CD4-positive, alpha-beta T cell treated with Interleukin-15 for 4 hours (primary cell): ENCODE measurements at regions not wholly inside any gene's neighbourhood (a gene's known extent, or its start where the extent isn't known, plus 50 kb on each side); places are given as distances from the start of the nearest gene placed in this dataset.

Experiments
- DNase-seq: peaks from one replicate; pipeline ENCODE4 v3.0.0-alpha.2; 2020; ENCODE audit warnings: low spot score

DNA sequence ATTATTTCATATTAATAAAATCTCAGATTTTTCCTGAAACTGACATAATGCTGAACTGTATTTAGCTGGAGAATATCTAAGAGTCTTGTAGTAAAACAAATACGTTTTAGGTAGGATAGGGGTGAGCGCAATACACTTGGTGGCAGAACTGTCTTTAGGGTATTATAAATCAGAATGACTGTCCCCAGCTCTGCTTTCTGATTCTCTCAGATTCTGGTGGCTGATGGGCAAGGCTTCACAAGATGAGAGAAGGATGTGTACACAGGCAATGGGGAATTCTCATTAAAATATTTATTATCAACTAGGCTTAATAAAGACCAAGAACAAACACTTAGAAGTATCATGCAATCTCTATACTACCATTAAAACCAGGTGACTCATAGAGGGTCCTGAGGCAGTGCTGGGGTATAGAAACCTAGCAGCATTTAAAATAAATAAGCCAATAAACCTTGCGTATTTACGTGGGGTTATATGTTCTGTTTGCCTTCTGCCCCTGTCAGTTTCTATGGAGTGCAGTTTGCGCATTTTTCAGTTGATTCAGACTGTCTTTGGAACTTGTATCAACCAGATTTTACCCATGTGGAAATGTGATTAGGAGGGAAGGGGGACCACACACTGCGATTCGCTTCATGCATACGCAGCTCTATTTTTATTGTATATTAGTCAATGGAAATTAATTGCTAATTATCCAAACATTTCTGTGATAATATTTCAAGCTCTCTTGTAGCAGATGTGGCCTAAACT is 1150.7 kb upstream of the WWC1 start:
- DNase-seq = no peak

DNA sequence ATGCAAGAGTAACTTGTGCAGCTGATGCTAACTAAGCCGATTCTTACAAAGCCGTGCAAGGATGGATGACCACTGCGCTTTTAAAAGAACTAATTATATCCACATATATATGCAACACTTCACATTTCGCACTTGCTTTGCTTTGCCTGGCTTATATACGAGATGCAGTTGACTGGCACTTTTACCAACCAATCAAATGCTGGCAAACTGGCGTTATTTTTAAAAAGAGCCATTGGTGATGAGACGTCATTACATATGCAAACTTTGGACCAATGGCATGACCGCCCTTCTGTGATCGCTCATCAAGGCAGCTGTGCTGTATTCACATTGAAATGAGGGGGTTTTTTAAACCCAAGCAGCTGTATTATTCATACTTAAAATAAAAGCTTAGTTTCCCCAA is 1147.7 kb upstream of the WWC1 start:
- no peak for DNase-seq

DNA sequence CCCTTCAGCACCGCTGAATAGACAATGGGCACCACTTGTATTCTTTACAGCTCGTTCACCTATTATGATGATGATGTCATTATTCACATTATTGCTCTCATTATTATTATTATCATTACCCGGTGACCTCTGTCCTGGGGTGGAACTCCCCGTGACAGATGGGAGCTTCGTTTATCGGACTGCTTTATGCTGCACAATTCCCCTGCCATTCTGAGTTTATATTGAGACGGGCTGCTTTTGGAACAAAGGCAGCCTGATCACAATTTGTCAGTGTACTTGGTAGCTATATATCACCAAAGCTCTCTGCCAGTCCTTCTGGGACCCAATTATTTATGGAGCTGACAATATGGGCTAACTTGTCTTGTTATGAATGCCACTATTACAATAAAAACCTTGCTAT is 1145.6 kb upstream of the WWC1 start:
- DNase-seq = no peak

DNA sequence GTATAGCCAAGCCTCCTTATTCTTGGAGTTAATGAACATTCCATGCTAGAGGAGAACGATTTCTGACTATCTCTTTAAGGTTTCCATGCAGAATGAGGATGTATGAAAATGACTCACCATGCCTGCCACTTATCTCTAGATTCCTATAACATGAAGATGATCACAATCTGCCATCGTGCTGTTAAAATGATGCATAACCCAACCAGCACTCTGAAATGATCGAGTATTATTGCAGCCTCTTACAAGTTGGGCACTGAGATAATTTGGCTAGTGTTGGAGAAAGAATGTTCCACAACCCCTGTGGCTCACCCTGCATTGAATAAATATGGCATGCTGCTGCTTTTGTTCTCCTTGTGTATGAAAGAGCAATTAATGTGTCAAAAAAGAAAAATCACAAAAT is 1143.6 kb upstream of the WWC1 start:
- no peak for DNase-seq

DNA sequence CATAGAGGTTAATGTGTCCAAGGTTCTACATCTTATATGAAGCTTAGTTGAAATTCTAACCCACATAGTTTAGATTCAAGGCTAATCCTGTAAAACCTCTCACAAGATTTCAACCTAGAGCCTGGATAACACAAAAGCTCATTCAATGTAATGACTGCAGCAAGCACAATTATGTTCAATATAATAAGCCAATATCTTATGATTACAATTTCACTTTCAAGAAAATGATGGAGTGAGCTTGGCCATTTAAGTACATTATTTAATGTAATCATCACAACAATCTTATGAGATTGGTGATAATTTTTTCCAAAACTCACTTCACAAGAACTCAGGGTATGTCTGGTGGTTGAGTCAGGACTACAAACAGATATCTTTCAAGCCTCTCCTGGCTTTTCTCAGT is 1140.8 kb upstream of the WWC1 start:
- no peak for DNase-seq

DNA sequence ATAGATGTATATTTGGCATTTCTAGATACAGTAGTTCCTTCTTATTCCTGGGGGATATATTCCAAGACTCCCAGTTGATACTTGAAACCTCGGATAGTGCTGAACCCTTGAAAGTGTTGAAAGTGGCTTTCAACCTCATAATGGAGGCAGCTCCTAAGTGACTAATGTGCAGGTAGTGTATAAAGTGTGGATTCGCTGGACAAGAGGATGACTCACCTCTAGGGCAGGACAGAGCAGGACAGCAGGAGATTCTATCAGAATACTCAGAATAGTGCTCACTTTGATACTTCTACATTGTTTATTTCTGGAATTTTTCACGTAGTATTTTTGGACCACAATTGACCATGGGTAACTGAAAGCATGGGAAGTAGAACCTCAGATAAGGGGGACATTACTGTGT is 1138.9 kb upstream of the WWC1 start:
- DNase-seq = no peak

DNA sequence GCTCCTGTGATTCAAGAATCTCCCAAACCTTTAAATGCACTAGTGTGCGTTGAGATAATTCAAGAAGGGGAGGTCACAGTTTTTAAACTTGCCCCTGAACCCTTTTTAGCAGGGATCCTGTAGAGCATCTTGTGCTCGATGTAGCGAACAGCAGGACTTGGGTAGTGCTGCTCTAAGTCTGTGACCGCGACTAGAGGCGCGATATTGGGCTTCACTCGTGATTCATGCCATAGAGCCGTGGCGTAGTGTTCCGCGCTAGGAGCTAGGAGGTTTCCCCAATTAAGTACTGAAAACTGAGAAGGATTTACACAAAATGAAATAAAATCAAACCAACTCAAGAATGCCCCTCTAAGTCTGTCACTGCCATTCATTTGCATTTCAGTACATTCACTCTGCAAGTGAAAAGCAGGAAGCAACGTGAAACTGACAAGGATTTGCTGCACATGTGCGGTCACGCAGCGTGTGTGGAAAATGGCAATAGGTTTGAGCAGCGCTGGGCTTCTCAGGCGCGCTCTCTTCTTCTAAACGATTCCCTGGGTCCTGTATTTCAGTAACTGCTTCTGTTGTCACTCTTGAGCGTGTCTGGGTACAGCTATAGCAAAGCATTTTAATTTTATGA is 1135.9 kb upstream of the WWC1 start:
- no peak for DNase-seq

DNA sequence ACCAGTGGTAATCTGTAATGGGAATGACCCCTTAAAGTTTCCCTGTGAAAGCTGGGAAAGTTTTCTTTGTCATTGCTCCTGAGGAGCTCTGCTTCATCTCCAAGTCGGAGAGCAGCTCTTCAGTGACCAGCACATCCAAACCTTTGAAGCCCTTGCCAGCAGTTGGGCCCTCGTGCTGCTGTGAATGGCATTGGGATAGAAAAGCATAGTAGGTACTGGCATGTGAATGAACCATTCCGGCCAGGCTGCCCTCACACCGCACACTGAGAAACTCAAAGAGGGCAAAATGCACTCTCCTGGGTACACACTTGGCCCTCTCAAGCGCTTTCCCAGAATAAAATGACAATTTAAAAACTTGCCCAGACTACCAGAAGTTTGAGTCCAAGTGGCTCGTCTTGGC is 1135.0 kb upstream of the WWC1 start:
- no peak for DNase-seq

DNA sequence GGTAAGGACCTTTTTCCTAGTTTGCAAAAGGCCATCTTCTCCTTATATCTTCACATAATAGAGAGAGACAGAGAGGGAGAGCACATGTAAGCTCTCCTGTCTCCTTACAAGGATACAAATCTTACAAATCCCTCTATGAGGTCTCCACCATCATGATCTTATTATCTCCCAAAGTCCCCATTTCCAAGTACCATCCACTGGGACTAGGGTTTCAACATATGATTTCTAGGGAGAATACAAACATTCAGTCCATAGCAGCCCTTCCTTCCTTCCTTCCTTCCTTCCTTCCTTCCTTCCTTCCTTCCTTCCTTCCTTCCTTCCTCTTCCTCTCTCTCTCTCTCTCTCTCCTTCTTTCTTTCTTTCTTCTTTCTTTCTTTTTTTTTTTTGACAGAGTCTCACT is 1132.9 kb upstream of the WWC1 start:
- DNase-seq = no peak

DNA sequence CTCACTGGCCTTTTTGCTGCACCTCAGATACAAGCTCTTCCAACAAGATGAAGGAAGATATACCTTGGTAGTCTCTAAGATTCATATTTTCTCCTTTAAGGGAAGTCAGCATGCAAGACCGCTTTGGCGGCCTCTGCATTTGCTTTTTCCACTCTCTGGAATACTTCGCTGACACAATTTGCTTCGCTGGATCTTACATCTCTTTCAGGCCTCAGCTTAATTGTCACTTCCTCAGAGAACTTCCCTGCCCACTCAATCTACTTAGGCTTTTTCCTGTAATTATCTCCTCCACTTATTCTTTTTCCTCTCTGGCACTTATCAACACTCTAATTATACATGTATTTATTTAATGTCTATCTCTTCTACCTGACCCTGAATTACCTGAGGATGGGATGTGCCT is 1131.1 kb upstream of the WWC1 start:
- no peak for DNase-seq

DNA sequence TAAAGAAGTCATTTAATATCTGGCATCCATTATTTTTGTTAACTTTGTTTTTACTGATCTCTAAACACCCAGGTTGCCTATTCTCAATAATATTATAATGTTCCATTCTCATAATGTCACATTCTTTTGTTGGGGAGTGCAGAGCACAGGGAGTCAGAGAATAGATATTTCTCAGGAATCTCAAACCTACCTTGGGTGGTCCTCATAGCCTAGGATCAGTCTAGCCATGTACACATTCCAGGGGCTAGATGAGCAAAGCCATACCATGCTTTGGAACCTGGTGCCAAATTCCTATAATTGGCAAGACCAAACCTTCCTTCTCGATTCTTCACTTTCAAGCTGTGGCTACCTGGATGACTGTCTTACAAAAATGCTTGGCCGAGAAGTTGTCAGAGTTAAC is 1124.7 kb upstream of the WWC1 start:
- no peak for DNase-seq

DNA sequence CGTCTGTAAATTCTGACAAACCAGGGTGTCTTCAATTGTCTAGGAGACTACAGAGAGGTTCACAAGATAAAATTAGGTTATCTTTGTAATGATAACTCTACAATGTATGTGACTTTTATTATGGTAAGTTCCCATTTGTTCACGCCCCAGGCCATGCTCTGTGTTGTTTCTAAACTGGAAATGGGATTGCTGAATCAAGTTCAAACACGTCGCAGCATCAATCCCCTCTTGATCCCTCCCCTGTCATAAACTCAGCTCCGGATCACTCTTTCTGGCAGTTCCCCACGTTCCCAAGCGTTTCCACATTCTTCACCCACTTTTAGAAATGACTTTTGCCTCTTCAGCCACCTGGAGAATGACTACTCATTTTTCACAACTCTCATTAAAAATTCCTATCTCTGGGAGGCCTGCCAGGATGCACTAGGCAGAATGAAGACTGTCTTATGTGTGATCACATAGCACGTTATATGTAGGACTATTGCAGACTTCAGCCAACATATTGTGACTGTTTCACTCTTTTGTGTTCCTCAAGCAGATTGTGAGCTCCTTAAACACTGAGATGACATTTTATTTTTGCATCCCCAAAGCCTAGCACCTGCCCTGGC is 1124.2 kb upstream of the WWC1 start:
- DNase-seq = no peak

DNA sequence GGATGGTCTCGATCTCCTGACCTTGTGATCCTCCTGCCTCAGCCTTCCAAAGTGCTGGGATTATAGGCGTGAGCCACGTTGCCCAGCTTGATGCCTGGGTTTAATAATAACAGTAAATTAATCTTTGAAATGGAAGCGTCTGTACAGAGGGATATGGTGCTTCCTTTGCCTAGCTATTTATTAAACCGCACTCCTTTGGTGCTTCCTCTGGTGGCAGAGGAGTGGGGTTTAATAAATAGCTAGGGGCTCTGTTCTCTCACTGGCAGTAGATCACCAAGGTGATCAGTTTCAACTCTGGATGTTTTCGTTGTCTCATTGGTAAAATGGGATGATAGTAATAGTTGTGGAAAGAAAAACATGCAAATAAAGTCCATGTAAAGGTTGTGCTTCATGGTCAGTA is 1122.5 kb upstream of the WWC1 start:
- no peak for DNase-seq

DNA sequence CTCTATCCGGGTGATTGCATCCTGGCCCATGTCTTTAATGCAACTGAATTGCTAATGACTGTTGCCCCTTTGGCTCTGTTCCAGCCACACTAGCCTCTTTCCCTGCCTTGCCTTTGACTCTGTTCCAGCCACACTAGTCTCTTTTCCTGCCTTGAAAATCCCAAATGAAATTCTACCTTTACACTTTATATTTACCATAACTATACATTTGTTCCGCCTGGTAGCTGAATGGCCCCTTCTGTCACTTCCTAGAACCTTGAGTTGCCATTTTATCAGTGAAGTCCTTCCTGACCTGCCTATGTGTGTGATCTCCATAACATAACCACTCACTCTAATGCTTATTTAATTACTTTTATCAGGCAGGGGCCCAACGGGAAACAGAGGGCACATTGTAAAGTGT is 1120.4 kb upstream of the WWC1 start:
- no peak for DNase-seq

DNA sequence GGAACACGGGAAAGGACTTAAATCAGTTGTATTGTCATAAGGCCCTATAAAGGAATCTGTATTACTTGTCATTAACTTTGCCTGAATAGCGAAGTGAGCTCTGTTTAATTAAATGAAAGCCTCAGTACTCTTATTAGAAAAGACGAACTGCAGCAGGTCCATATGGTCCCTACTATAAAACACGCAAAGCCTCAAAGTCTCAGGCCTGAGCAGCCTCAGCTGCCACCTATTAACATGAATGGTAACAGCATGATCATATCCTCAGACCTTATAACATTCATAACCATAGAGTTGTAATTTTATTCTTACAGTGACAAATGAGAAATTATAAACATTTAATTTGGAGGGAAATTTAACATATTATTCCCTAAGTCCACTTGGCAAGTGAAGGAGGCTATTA is 1113.7 kb upstream of the WWC1 start:
- DNase-seq = no peak

DNA sequence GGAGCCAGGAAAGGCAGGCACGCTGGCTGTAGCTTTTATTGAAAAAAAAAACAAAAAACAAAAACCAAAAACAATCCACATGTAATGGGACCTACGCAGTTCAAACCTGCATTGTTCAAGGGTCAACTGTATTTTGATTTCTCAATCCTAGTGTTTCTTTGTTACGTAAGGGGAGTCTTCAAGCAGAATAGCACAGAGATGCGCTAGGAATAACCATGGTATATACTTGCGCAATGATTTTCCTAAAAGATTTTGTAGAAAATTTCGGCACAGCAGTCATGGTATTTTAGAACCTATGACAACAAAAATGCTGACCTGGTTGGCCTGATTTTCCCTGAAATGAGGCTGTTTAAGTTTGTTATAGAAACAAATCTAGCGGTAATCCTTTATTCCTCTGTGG is 1110.5 kb upstream of the WWC1 start:
- no peak for DNase-seq

DNA sequence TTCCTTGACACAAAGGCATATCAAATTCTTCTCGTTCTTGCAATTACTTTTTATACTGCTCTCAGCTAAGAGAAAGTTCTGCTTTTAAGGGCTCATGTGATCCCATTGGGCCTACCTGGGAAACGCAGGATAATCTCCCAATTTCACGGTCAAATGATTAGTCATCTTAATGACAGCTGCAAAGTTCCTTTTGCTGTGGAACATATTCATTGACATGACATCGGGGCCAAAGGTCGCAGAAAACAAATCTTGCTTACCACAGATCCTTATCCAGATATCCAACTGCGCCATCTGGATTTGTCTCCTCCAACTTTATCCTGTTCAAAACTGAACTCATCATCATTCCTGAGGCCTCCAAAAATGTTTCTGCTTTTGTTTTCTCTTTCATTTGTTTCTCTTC is 1085.6 kb upstream of the WWC1 start:
- no peak for DNase-seq

DNA sequence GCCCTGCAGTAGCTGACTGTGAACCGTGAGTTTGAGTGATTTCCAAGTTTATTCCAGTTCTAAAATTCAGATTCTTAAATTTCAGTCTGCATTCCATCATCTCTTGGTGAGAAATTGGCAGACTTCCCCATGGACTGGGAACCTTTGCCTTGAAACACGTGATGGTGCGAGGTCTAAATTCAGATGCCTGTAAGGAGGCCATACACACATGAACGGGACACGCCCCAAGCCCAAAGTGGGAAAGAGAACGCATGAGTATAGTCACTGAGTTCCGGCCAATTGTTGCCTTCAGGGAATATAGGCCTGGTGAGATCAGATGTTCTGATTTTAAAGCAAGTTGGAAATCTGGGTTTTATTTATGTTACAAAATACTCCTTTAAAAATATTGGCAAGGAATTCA is 1084.4 kb upstream of the WWC1 start:
- no peak for DNase-seq

DNA sequence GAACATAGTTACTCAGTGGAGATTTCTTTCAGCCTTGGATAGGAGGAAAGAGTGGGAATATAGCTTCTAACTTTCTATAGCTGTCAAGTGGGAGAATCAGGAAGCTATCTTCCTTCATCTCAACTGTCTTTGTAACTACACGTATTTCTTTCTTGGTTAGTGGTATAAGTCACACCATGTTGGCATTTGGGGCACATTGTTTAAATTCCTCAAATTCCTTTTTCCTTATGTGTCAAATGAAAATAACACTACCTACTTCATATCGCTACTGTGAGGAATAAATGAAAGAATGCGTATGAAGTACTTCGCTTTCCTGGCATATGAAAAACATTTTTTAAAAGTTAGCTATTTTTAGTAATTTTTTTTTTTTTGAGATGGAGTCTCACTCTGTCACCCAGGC is 1082.5 kb upstream of the WWC1 start:
- no peak for DNase-seq

DNA sequence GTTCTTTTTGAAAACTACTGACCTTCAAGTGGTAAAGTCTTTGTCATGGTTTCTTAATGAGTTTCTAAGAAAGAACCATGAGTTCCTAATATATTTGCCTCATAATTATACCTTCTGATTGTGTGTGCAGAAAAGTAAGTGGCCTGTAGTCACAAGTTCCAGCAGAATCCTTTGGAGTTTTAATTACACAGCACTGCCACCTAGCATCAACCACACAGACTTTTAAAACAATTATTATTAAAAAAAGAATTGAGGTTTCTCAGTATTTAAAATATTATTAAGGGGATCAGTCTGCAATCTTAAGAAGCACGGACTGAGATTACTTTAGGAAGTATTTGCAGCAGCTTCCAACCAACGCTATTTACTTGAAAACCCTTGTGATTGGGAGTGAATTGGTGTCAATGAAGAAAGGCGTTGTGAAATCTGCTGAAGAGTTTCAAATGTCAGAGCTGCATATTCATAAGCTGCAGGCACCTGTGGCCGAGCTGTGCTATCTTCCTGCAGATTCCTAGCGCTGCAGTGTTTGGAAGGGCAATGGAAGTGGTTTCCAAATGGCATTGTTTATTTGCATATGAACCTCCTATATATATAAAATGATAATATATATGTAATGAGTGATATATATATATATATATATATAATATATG is 1074.2 kb upstream of the WWC1 start:
- DNase-seq = no peak

DNA sequence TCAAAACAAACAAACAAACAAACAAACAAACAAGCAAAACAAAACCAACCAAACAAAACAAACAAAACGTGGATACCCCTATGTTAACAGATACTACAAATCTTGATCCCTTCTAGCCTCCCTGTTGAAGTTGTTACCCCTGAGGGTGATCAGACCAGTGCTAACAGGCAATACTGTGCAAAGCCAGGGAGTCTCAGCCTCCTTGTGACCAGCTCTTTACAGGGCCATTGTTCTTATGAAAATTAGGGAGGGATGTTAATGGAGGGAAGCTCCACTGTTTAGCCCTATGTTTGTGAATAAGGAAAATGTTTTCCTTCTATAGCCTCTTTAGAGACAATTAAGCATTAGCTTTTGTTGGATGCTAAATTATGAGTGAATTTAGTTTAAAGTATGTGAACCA is 1072.1 kb upstream of the WWC1 start:
- no peak for DNase-seq

DNA sequence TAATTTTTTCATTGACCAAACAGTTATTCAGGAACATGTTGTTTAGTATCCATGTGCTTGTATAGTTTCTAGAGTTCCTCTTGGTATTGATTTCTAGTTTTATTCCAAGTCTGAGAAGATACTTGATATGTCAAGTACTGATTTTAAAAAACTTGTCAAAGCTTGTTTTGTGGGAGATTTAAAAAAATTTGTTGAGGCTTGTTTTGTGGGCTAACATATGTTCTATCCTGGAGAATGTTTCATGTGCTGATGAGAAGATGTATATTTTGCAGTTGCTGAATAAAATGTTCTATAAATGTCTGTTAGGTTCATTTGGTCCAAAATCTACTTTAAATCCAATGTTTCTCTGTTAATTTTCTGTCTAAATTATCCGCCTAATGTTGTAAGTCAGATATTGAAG is 1065.1 kb upstream of the WWC1 start:
- DNase-seq = no peak

DNA sequence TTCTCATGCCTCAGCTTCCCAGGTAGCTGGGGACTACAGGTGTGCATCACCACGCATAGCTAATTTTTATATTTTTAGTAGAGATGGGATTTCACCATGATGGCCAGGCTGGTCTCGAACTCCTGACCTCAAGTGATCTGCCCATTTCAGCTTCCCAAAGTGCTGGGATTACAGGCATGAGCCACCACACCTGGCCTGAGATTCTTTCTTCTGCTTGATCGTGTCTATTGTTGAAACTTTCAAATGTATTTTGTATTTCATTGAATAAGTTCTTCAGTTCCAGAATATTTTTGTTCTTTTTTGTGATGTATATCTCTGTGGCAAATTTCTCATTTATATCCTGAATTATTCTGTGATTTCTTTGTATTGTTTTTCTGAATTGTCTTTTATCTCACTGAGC is 1063.3 kb upstream of the WWC1 start:
- DNase-seq = no peak
